NCI-H2196 treated with DMSO at 0.1 percent for 48 hours (cell line): ENCODE measurements at regions not wholly inside any gene's neighbourhood (a gene's known extent, or its start where the extent isn't known, plus 50 kb on each side); places are given as distances from the start of the nearest gene placed in this dataset.

Experiments
- DNase-seq: peaks from one replicate; lab custom pipeline; 2025; ENCODE audit not compliant: unreplicated experiment; lab: John Stamatoyannopoulos, UW

DNA sequence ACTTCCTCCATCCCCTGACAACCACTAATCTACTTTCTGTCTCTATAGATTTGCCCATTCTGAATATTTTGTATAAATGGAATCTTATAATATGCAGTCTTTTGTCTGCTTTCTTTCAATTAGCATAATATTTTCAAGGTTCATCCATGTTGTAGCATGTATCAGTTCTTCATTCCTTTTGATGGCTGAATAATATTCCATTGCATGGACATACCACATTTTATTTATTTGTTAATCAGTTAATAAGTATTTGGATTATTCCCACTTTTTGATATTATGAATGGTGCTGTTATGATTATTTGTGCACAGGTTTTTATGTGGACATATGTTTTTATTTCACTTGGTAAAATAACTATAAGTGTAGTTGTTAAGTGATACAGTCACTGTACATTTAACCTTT, 155.1 kb upstream of the WSCD2 start:
- no peak for DNase-seq

DNA sequence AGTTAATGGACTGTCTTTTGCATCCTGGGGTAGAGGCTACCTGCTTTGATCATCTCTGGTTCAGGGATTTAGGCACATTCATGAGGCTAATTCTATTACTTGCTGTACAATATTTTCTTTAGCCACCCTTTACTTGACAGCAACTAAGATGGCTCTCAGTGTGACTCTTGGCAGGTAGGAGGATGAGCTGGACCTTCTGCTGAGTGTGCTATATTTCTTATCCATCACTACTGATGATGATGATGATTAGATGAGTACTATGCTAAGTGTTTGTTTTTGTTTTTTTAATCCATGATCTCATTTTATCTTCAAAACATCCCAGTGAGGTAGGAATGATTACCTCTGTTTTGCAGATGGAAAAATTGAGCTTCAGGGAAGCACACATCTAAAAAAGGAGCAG, 152.8 kb upstream of the WSCD2 start:
- DNase-seq: no peak

DNA sequence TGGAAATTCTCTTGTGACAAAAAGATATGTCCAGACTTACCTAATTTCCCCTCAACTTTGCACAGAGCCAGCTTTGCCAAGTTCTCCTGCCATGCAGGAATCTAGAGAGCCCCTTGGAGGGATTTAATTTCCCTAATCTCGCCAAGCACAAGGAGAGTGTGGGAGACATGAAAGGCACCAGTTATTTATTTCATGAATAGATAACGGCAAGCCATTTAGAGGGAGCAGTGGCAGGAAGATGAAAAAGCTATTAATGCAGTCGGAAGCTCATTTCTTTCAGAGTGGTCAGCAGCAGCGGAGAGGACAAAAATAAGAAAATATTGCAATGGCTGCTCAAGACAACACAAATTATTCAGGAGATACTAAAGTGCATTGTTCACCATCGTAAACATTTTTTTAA, 150.9 kb upstream of the WSCD2 start:
- no peak for DNase-seq

- DNase-seq: no peak
Observed at GRCh38 chr12:107978641-107979040, 150.4 kb upstream of the WSCD2 start.

GRCh38 chr12:107983756-107984472, 145.2 kb upstream of the WSCD2 start:
- no peak for DNase-seq

GRCh38 chr12:107984973-107985372, 144.1 kb upstream of the WSCD2 start:
- no peak for DNase-seq

- DNase-seq: no peak
Observed at GRCh38 chr12:107986183-107986582, 142.9 kb upstream of the WSCD2 start.

DNA sequence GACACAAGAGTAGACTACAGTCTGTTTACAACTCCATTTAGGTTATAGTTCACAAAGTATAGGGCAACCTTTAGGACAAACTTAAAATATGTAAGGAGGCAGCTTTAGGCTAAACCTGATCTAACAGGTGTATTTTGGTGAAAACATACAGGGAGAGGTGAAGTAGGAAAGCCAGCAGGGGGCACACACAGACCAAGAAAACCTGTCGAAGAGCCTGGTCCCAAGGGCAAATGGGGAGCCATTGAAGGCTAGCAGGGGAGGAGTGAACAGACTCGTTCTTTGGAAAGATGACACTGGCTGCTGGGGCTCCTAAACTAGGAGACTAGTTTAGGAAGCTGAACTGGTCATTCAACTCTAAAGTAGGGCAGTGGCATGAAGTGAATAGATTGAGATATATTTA, 138.8 kb upstream of the WSCD2 start:
- DNase-seq: no peak

- DNase-seq: no peak
Observed at GRCh38 chr12:107992029-107992428, 137.1 kb upstream of the WSCD2 start.

- DNase-seq: peak; percentile 2
Observed at GRCh38 chr12:107992870-107993451, 136.1 kb upstream of the WSCD2 start.

GRCh38 chr12:107998863-107999262, 130.2 kb upstream of the WSCD2 start:
- DNase-seq: no peak

DNA sequence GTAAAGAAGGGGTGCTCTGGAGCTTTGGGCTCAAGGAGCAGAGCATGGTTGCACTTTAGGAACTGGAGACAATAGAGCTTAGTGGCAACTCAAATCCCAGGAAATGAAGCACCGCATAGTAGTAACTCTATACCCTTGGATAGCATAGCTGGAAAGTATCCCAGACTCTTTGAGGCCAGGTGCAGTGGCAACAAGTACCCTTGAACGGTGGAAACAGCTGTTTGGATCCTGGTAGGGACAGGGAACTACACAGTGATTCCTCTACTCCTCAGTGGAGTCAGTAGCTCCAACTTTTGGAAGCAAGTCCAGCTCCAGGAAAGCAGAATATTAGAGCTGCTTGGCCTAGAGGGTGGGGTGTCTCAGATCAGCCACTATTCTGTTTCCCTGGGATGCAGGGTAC, 129.0 kb upstream of the WSCD2 start:
- peak; percentile 56 for DNase-seq

- DNase-seq: no peak
Observed at GRCh38 chr12:108004319-108004718, 124.8 kb upstream of the WSCD2 start.

GRCh38 chr12:108008163-108008905, 120.8 kb upstream of the WSCD2 start:
- no peak for DNase-seq

GRCh38 chr12:108009442-108010070, 119.5 kb upstream of the WSCD2 start:
- no peak for DNase-seq

DNA sequence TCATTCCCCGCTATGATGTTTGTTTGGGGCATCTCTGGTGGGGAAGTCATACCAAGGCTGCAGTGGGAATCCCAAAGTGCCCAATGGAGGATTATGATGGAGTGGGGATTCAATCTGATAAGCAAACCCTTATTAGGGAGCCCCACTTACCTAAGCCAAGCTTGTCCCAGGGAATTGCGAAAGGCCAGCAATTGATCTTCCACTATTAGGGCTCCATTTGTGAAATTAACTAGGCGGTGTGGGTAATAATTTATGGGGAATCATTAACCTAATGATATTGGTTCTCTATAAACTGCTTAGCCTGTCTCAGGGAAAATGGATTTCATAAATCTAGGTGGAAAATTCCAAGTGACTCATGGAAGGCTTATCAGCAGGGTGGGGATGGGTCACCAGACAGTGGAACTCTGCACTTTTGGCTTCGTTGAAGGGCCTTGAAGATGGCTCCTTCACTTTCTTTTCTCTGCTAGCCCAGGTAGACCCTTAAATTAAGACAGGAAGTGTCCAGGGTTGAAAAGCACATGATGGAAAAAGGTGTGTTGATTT, 113.0 kb upstream of the WSCD2 start:
- no peak for DNase-seq

DNA sequence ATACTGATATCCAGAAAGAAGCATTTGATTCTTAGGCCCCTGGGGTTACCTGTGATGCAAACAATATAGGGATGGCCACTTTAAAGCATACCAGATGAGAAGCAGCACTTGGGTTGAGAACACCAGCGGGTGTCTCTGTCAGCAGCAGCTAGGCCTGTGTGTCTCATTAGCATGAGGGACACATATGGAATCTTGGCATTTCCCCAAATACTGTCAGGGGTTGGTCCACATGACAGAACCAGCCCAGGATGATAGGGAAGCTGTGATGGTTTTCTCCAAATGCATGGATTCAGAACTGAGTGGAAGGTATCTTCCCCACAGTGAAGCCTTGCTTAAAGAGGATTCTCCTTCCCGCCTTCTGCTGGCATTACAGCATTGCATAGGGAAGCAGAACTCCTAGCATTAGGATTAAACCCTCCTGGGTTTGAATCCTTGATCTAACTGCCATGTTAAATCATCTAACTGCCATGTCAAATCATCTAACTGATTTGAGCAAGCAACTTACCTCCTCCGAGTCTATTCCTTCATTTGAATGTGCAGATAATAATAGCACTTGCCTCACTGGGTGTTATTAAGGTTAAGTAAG, 111.5 kb upstream of the WSCD2 start:
- no peak for DNase-seq

- no peak for DNase-seq
Observed at GRCh38 chr12:108019862-108020261, 109.2 kb upstream of the WSCD2 start.

GRCh38 chr12:108021141-108021540, 107.9 kb upstream of the WSCD2 start:
- no peak for DNase-seq

DNA sequence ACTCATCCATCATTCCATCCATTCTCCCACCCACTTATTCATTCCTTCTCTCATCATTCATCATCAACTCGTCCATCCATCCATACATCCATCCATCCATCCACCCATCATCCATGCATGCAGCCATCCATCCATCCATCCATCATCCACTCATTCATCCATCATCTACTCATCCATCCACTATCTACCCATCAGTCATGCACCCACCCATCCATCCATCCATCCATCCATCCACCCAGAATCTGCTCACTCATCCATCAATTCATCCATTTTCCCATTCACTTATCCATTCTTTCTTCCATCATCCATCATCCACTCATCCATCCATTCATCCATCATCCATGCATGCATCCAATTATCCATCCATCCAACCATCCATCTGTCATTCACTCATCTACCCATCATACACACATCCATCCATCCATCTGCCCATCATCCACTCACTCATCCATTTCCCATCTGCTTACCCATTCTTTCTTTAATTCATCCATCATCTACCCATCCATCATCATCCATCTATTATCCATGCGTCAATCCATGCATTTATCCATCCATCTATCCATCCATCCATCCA, 107.1 kb upstream of the WSCD2 start:
- DNase-seq: no peak
